Activated naive CD4-positive, alpha-beta T cell treated with anti-CD3 and anti-CD28 coated beads, Interleukin-2, amount 50 U/mL, for 16 hours (primary cell): ENCODE measurements at regions not wholly inside any gene's neighbourhood (a gene's known extent, or its start where the extent isn't known, plus 50 kb on each side); places are given as distances from the start of the nearest gene placed in this dataset.
"Not testable (repeated sequence)": the region's sequence is repeated elsewhere in the genome, so short reads cannot be mapped to it uniquely, and the experiment has no call there.

Source experiments
- DNase-seq: peaks from one replicate; pipeline ENCODE4 v3.0.0-alpha.2; 2020

DNA sequence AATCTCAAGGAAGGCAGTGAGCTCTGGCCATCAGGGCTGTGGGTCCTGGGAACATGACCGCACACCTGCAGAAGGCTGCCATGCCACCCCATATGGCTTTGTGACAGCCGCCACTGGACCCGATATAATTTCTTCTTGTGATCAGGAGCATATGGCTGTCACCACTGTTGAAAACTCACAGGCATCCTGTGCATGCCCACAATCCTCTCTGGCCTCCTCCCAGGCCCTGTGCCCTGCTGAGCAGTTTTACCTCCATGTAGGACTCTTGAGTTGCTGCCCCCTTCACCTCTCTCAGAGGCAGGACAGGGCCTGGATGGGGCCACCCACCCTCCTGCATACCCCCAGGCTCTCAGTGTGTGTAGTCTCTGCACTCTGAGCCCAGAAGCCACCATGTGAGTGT lies 391.9 kb upstream of the AKR1E2 start:
- no peak for DNase-seq

DNA sequence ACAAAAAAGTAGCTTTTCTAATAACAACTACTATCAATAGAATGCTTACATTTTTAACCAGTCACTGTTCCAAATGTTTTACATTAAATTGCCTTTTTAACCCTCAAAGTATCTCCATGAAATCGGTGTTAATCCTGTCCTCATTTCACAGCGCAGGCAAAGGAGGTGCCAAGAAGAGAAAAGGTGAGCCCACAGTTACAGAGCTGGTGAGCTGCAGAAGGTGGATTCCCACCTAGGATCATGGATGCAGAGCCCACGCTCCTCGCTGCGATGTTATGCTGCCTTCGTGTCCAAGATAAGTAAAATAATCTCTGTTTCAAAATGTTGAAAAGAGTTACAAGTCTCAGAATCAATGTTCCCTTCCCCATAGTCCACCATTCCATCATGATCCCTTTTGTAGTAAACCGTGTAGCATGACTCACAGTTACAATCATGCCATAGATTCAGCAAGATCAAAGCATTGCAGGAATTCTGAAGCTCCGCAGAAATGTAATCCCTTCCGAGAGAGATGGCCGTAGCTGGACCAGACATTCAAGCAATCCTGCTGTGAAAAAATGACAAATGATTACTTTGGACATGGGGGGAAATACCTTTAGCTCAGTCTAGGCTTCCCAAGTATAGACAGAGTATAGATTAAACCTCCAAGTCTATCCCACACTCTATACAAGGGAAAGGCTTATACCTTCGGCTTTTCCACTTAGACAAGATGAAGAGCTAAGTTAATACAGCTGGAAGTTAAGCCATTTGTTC lies 394.7 kb upstream of the AKR1E2 start:
- DNase-seq, result no peak

GRCh38 chr10:4429571-4429970 lies 396.4 kb upstream of the AKR1E2 start:
- no peak for DNase-seq

DNA sequence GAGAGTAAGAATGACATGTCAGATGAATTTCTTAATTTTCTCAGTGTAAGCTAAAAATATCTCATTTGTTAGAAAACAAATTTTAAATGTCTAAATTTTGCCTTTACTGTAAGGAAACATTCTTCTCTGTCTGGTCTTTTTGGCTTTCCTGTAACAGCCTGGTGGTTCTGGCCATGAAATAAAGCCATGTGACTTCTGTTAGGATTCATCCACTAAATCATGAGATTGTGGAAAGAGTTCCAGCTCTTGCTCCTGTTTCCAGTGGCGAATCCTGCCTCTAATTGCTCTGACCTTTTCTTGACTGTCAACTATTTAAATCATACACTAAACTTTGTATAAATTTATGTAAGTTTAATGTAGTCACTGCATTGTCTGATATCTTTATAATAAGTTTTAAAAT lies 398.5 kb upstream of the AKR1E2 start:
- no peak for DNase-seq

GRCh38 chr10:4426866-4427265 lies 399.1 kb upstream of the AKR1E2 start:
- no peak for DNase-seq

DNA sequence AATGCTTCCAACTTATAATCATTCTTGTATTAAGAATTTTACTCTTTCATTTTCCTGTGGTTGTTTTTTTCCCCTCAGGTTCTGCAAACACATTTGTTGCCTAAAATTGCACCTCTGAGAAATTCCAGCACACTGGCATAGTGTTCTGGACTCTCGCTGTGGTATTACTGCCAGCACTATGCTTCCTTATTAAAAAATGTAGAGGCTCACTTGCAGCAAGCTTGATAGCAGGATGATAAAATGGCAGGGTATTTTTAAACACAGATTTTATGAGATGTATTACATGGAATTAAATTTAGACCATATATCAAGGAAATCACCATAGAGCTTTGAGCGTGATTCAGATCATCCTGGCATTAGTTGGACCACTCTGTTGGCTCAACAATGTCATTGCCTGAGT lies 416.7 kb upstream of the AKR1E2 start:
- DNase-seq, result no peak

DNA sequence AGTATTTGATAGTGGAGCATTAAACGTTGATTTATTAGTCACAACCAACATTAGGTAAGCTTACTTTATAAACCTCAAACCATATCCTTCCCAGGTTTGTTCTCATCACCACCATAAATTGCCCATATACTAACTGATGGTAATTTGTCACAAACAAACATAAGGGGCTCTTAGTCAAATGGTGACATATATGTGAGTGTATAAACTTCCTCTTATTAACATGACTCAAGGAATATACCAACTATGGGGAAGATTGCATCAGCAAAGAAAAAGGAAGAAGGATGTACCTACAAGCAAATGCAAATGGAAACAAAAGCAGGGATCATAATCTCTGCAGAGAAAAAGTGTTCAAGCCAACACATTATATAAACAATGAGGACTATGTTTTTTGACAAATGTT lies 418.2 kb upstream of the AKR1E2 start:
- no peak for DNase-seq

- DNase-seq, result no peak
Measured at GRCh38 chr10:4405828-4406227, 420.2 kb upstream of the AKR1E2 start.

- DNase-seq, result no peak
Measured at GRCh38 chr10:4403638-4404252, 422.3 kb upstream of the AKR1E2 start.

GRCh38 chr10:4401080-4401479 lies 424.9 kb upstream of the AKR1E2 start:
- not testable (repeated sequence) for DNase-seq

DNA sequence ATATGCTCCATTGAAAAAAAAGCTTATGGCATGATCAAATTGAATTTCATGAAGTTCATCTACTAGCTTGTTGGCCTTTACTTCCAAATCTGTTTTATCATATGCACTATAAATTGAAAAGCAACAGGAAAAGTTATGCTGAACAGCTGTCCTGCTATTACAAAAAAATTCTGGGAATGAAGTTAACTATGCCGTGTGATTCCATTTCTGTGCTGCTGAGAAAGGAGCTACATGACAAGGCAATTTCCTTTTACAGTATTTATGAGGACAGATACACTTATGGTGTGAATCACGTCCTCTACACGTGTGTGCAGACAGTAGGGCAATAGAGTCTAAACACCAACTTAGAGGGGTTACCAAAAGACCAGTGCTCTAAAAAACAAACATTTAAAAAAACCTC lies 426.5 kb upstream of the AKR1E2 start:
- no peak for DNase-seq

- DNase-seq, result no peak
Measured at GRCh38 chr10:4398602-4399001, 427.4 kb upstream of the AKR1E2 start.

- DNase-seq, result no peak
Measured at GRCh38 chr10:4397337-4397736, 428.7 kb upstream of the AKR1E2 start.

GRCh38 chr10:4396401-4397283 lies 429.4 kb upstream of the AKR1E2 start:
- no peak for DNase-seq

GRCh38 chr10:4395731-4396130 lies 430.3 kb upstream of the AKR1E2 start:
- DNase-seq, result no peak

- not testable (repeated sequence) for DNase-seq
Measured at GRCh38 chr10:4394455-4394854, 431.6 kb upstream of the AKR1E2 start.

- DNase-seq, result no peak
Measured at GRCh38 chr10:4391683-4392082, 434.3 kb upstream of the AKR1E2 start.

DNA sequence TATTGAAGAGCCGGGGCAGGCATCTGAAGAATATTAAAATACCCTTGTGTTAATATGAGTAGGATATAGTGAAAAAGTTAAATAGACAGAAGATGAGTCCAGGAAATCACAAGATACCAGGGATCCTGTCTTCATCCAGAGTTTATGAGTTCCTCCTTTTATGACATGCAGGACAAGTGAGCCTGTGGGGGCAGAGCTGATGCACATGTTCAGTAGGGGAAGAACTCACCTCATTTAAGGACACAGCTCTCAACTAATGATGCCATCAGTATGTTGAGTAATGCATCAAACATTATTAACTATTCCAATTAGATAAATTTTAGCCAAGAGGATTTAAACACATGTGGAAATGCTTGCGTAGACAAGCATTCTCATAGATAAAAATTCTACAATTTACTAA lies 435.8 kb upstream of the AKR1E2 start:
- no peak for DNase-seq

DNA sequence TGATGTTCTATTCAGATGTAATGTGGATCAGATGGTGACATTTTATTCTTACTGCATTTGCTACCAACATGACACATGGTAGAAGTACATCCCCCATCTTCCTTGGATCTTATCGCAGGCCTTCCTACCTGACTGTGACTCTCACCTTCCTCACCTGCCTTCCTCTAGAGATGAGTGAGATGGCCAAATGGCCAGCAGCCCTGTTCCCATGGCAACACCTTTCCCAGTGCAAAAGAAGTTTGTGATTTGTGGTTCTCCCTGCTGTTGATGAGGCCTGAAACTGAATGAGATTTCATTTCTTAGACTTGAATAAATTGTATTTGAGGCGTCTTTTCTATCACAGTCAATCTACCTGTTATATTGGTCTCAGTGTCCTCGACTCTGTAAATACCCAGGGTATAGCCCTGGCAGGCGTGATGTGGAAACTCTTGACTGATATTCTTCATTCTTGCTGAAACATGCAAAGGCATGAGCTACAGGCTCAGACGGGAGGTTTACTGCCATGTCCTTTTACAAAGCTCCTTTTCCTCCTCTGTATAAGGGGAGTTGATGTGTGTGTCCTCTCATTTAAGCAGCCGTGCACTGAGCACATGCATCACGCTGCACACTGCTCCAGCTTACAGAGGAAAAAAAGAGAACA lies 440.7 kb upstream of the AKR1E2 start:
- DNase-seq, result no peak

GRCh38 chr10:4384245-4384644 lies 441.8 kb upstream of the AKR1E2 start:
- no peak for DNase-seq

DNA sequence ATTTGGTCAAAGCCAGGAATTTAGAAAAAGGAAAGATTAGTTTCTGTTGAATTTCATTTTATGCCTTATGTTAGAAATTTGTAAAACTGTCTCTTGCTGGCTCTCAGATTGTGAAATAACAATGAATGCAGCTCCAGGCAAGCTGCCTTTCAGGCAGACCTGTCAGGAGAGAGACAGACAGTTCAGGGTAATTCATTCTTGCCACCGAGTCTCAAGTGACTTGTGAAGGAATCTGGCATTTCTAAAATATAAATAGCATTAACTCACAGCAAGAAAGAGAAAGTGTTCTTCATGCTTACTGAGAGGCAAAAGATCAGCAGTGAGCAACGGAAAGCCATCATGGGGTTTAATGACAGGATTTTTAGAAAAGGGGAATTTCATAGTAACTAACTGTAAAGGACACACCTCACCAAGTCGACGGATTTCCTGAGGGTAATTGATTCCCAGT lies 442.3 kb upstream of the AKR1E2 start:
- DNase-seq, result no peak

- no peak for DNase-seq
Measured at GRCh38 chr10:4382811-4383210, 443.2 kb upstream of the AKR1E2 start.

GRCh38 chr10:4373612-4374011 lies 452.4 kb upstream of the AKR1E2 start:
- no peak for DNase-seq
